VCaP (cell line): ENCODE measurements at regions not wholly inside any gene's neighbourhood (a gene's known extent, or its start where the extent isn't known, plus 50 kb on each side); places are given as distances from the start of the nearest gene placed in this dataset.

Experiments used
- H3K27ac ChIP-seq: fragments of 450-650 bp; 2 replicates; pipeline ENCODE4 v1.5.1; 2017
- CTCF ChIP-seq: fragments of 450-650 bp; conservative IDR thresholded peaks from 2 replicates; pipeline ENCODE4 v1.5.1; 2017; ENCODE audit warnings: mild to moderate bottlenecking, moderate library complexity

GRCh38 chr16:11448796-11449416 lies 103.6 kb downstream of the RMI2 start:
- no peak overlapping the region for H3K27ac ChIP-seq
- TF ChIP-seq CTCF, result no peak

GRCh38 chr16:11449716-11450115 lies 104.5 kb downstream of the RMI2 start:
- no peak overlapping the region for H3K27ac ChIP-seq
- no peak for TF ChIP-seq CTCF

GRCh38 chr16:11450136-11450535 lies 104.9 kb downstream of the RMI2 start:
- TF ChIP-seq CTCF, result no peak

GRCh38 chr16:11452298-11452697 lies 107.0 kb downstream of the RMI2 start:
- no peak for TF ChIP-seq CTCF
- no peak overlapping the region for H3K27ac ChIP-seq

More at GRCh38 chr16:11450136-11450535, 104.9 kb downstream of the RMI2 start:
- no peak overlapping the region for H3K27ac ChIP-seq

- no peak for TF ChIP-seq CTCF
- H3K27ac ChIP-seq, result no peak overlapping the region
Measured at GRCh38 chr16:11452746-11453389, 107.6 kb downstream of the RMI2 start.

GRCh38 chr16:11456741-11457140 lies 111.5 kb downstream of the RMI2 start:
- TF ChIP-seq CTCF, result no peak
- H3K27ac ChIP-seq, result no peak overlapping the region

GRCh38 chr16:11459722-11460121 lies 114.5 kb downstream of the RMI2 start:
- no peak for TF ChIP-seq CTCF
- no peak overlapping the region for H3K27ac ChIP-seq
